Upper lobe of left lung (tissue), 6 donors: ENCODE measurements at regions not wholly inside any gene's neighbourhood (a gene's known extent, or its start where the extent isn't known, plus 50 kb on each side); places are given as distances from the start of the nearest gene placed in this dataset.

Source experiments
- ATAC-seq, 2 donors: fragments of 200-7000 bp; cut with Tn5 transposase; one replicate each; pipeline ENCODE4 v1.9.1; 2022; ENCODE audit warnings: mild to moderate bottlenecking in 2 of 2, moderate library complexity in 2 of 2; ENCODE audit not compliant: low FRiP score in 2 of 2
- DNase-seq, 2 donors: peaks; one replicate each; pipeline ENCODE4 v3.0.0-alpha.2; 2019 to 2020
- H3K27ac ChIP-seq, 4 donors: fragments of 200-600 bp; sonication (generic); one replicate each; pipeline ENCODE4 v1.5.1; 2016 to 2019
- H3K27me3 ChIP-seq, 4 donors: fragments of 200-600 bp; sonication (generic); one replicate each; pipeline ENCODE4 v1.5.1; 2017 to 2019
- H3K36me3 ChIP-seq, 4 donors: fragments of 200-600 bp; sonication (generic); one replicate each; pipeline ENCODE4 v1.5.1; 2016 to 2019
- H3K4me1 ChIP-seq, 4 donors: fragments of 200-600 bp; sonication (generic); one replicate each; pipeline ENCODE4 v1.5.1; 2018 to 2019
- H3K4me3 ChIP-seq, 4 donors: fragments of 200-600 bp; sonication (generic); one replicate each; pipeline ENCODE4 v1.5.1; 2017 to 2019; ENCODE audit warnings: mild to moderate bottlenecking in 2 of 4, moderate library complexity in 1 of 4
- H3K9me3 ChIP-seq, 4 donors: fragments of 200-600 bp; sonication (generic); one replicate each; pipeline ENCODE4 v1.5.1; 2018 to 2019
- EP300 ChIP-seq, 4 donors: sonication (generic); formaldehyde crosslinking; IDR thresholded peaks; one replicate each; pipeline ENCODE4 v1.5.1; 2017; ENCODE audit warnings: antibody characterized with exemption in 4 of 4, control low read depth in 2 of 4
- POLR2A ChIP-seq, 4 donors: fragments of 450-650 bp; IDR thresholded peaks; one replicate each; pipeline ENCODE4 v1.5.1; 2016 to 2017; ENCODE audit warnings: antibody characterized with exemption in 4 of 4, mild to moderate bottlenecking in 2 of 4
- POLR2AphosphoS5 ChIP-seq, 2 donors: sonication (generic); formaldehyde crosslinking; IDR thresholded peaks; one replicate each; pipeline ENCODE4 v1.5.1; 2017; ENCODE audit warnings: antibody characterized with exemption in 2 of 2
- WGBS, 2 donors: methylation state at CpG; one replicate each; pipeline ENCODE4 v1.1.5; 2017 to 2018; 5-methylcytosine and 5-hydroxymethylcytosine counted together
- TF ChIP-seq, protein P1 (sequence below), 6 experiments: fragments of 450-650 bp in 4 of 6; fragments of 200-600 bp in 2 of 6; sonication (generic) in 2 of 6; IDR thresholded peaks; one replicate each; pipeline ENCODE4 v1.5.1; 2016 to 2019; ENCODE audit warnings: antibody characterized with exemption in 6 of 6
- donor health status: DM: no; HTN: no; CAD: no; lungs with moderate emphysema.
- donor health status: DM: no; HTN: yes; CAD: no; lungs with severe emphysema.

DNA sequence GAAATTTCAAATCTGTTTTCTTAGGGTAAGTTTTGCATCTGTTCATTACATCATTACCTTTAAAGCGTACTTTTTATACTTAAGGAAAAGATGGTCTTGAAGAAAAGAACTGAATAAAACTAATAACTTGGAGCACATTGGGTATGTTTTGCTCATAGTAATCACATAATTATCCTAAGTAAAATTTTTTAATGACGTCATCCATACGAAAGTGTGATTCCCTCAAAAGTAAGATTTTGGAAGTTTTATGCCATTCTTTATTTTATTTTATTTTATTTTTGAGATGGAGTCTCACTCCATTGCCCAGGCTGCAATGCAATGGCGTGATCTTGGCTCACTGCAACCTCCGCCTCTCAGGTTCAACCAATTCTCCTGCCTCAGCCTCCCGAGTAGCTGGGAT is 1516.6 kb upstream of the TENM3 start:
- Histone ChIP-seq H3K27ac (no peak overlapping the region), H3K4me1 (no peaks in the 10 kb centered on the region), H3K36me3 (no peaks in the 10 kb centered on the region), H3K27me3 (no peaks in the 10 kb centered on the region), H3K4me3 (no peak overlapping the region), H3K9me3 (no peaks in the 10 kb centered on the region)
- no peak for DNase-seq
- WGBS, 2 donors, result 76 to 78% methylated on average over 6 of the region's 6 CpGs
- TF ChIP-seq, protein P1, sequence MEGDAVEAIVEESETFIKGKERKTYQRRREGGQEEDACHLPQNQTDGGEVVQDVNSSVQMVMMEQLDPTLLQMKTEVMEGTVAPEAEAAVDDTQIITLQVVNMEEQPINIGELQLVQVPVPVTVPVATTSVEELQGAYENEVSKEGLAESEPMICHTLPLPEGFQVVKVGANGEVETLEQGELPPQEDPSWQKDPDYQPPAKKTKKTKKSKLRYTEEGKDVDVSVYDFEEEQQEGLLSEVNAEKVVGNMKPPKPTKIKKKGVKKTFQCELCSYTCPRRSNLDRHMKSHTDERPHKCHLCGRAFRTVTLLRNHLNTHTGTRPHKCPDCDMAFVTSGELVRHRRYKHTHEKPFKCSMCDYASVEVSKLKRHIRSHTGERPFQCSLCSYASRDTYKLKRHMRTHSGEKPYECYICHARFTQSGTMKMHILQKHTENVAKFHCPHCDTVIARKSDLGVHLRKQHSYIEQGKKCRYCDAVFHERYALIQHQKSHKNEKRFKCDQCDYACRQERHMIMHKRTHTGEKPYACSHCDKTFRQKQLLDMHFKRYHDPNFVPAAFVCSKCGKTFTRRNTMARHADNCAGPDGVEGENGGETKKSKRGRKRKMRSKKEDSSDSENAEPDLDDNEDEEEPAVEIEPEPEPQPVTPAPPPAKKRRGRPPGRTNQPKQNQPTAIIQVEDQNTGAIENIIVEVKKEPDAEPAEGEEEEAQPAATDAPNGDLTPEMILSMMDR (IDR thresholded peaks at IDR 0.05), result no peak
- no peak for TF ChIP-seq EP300 (IDR thresholded peaks at IDR 0.05)
- no peak for TF ChIP-seq POLR2A (IDR thresholded peaks at IDR 0.05)
- TF ChIP-seq POLR2AphosphoS5 (IDR thresholded peaks at IDR 0.05), result no peak
- no peak for ATAC-seq

DNA sequence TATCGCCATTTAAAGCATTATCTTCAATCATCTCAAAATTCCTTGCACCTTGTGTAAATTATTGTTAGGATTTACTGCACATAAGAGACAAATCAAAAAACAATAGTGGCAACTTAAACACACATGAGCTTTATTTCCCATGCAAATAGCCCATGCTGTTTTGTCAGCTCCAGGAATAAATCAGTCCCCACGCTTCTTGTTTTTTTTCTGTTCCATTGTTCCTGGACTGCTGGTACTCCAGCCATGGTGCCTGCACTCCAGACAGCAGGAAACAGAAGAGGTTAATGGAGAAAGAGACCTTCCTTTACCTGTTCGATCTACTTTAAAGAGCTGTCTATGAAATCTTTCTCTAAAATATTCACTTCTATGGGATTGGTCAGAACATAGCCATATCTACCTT is 1515.7 kb upstream of the TENM3 start:
- H3K4me1 ChIP-seq, result no peaks in the 10 kb centered on the region
- DNase-seq (no peak), ATAC-seq (no peak)
- no peak for TF ChIP-seq EP300 (IDR thresholded peaks at IDR 0.05)
- no peak for TF ChIP-seq POLR2AphosphoS5 (IDR thresholded peaks at IDR 0.05)
- TF ChIP-seq, protein P1 (IDR thresholded peaks at IDR 0.05), result no peak
- no peak for TF ChIP-seq POLR2A (IDR thresholded peaks at IDR 0.05)
- no peaks in the 10 kb centered on the region for H3K9me3 ChIP-seq
- no peaks in the 10 kb centered on the region for H3K27me3 ChIP-seq
- H3K4me3 ChIP-seq, result no peak overlapping the region
- WGBS, 2 donors, result 59 to 64% methylated on average over 3 of the region's 3 CpGs
- H3K36me3 ChIP-seq, result no peaks in the 10 kb centered on the region
- no peak overlapping the region for H3K27ac ChIP-seq

DNA sequence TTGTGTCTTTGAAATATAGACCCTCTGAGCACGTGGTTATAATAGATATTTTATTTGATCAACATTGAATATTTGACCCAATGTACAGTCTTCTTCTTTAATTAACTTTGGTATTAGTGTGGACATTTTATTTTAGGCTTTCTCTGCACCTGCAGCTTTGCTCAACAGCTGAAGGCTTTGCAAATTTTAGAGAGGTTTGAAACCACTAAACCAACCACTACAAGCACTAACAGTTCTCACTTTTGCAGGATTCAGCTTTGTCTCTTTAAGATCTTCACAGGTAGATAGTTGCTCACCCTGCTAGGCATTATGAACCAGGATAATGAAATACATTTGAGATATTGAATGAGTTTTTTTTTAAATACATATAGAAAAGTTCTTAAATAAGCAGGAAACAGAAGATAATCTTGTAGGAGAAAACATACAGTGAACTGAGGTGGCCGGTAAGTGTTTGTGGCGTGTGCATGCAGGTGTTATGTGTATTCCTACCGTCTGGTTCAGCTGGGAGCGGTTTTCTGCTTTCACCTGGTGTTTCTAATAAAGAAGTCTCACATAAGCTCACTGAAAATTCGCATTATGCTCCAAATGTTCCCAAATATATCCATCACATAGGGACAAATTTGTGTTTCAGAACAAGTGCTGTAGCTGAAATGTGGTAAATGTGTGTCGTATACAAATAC is 1508.3 kb upstream of the TENM3 start:
- DNase-seq, result no peak
- TF ChIP-seq, protein P1 (IDR thresholded peaks at IDR 0.05), result no peak
- Histone ChIP-seq H3K9me3 (no peaks in the 10 kb centered on the region), H3K36me3 (no peaks in the 10 kb centered on the region), H3K27me3 (no peaks in the 10 kb centered on the region), H3K4me3 (no peak overlapping the region), H3K27ac (no peak overlapping the region), H3K4me1 (no peaks in the 10 kb centered on the region)
- ATAC-seq, result no peak
- WGBS, 2 donors, result 74 to 82% methylated on average over 7 of the region's 7 CpGs

DNA sequence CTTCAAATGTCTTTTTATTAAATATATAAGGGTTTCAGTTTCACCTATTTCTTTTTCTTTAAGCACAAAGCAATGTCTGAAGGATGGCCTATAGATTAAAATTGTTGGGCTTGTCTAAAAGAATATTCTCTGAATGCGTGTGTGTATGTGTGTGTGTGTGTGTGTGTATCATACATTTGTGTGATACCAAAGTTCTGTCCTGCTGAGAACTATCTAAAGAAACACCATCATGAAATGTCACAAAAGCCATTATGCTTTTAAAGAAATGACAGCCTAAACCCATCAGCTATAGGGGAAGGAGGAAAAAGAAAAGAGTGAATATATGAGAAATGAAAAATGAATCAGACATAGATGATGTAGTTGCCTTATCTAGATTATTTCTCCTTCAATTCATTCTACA is 1501.5 kb upstream of the TENM3 start:
- H3K27ac ChIP-seq, result no peak overlapping the region
- no peak overlapping the region for H3K4me3 ChIP-seq
- no peak for DNase-seq
- 60 to 75% methylated on average over 1 of the region's 1 CpG for WGBS, 2 donors
- TF ChIP-seq POLR2AphosphoS5 (IDR thresholded peaks at IDR 0.05), result no peak
- no peak for TF ChIP-seq EP300 (IDR thresholded peaks at IDR 0.05)
- TF ChIP-seq, protein P1 (IDR thresholded peaks at IDR 0.05), result no peak
- TF ChIP-seq POLR2A (IDR thresholded peaks at IDR 0.05), result no peak
- H3K27me3 ChIP-seq, result no peaks in the 10 kb centered on the region
- H3K9me3 ChIP-seq, result no peaks in the 10 kb centered on the region
- H3K4me1 ChIP-seq, result no peaks in the 10 kb centered on the region
- H3K36me3 ChIP-seq, result no peaks in the 10 kb centered on the region
- ATAC-seq, result no peak

DNA sequence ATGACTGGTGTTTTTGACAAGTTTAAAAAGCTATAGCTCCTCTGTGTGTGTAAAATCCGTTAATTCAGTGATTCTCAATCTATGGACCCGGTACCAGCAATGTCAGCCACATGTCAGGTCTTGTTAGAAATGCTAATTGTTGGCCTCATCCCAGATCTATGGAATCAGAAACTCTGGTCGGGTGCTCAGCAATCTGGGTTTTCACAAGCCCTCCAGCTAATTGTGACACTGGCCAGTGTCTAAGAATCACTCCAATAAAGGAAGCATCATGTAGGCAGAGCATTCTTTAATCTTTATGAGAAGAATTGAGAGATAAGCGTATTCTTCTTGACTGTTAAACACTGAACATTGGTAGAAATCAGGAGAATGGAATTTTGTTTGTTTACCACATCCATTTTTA is 1498.2 kb upstream of the TENM3 start:
- no peaks in the 10 kb centered on the region for H3K9me3 ChIP-seq
- WGBS, 2 donors, result 49 to 54% methylated on average over 4 of the region's 4 CpGs
- DNase-seq (no peak), ATAC-seq (no peak)
- H3K36me3 ChIP-seq, result no peaks in the 10 kb centered on the region
- no peak overlapping the region for H3K4me3 ChIP-seq
- H3K27me3 ChIP-seq, result no peaks in the 10 kb centered on the region
- TF ChIP-seq POLR2AphosphoS5 (IDR thresholded peaks at IDR 0.05) (no peak), POLR2A (IDR thresholded peaks at IDR 0.05) (no peak), EP300 (IDR thresholded peaks at IDR 0.05) (no peak)
- TF ChIP-seq, protein P1 (IDR thresholded peaks at IDR 0.05), result no peak
- H3K4me1 ChIP-seq, result no peaks in the 10 kb centered on the region
- H3K27ac ChIP-seq, result no peak overlapping the region
